ENCODE measurements at regions not wholly inside any gene's neighbourhood (a gene's known extent, or its start where the extent isn't known, plus 50 kb on each side); places are given as distances from the start of the nearest gene placed in this dataset.
A peak's percentile ranks its signal among the peaks of the same experiment; 100 is the strongest.
"Not testable (repeated sequence)": the region's sequence is repeated elsewhere in the genome, so short reads cannot be mapped to it uniquely, and the experiment has no call there.

- peaks cover 8% of the 10 kb centered on the region for H3K27me3 Mint-ChIP-seq
- intact Hi-C loops (cut with micrococcal nuclease) = loop anchor here (10.0 kb wide), 1 partner anchor 276 kb away; no protein-coding TSS in a partner anchor
- POLR2A ChIA-PET = no interaction called here
These were observed 95.0 kb downstream of the FAM53A start for GRCh38 chr4:1589098-1589497.

GRCh38 chr4:1588306-1588705 is 95.8 kb downstream of the FAM53A start:
- POLR2A ChIA-PET = no interaction called here
- intact Hi-C loops (cut with micrococcal nuclease) = loop anchor here (10.0 kb wide), 1 partner anchor 276 kb away; no protein-coding TSS in a partner anchor
- H3K4me3 Mint-ChIP-seq = no peak overlapping the region

More at GRCh38 chr4:1589098-1589497, 95.0 kb downstream of the FAM53A start:
- H3K4me3 Mint-ChIP-seq = no peak overlapping the region
- CTCF ChIA-PET = interaction anchor here (0.9 to 1.5 kb wide), 2 partner anchors 41 to 104 kb away, joined by 3 read pairs; no protein-coding TSS in a partner anchor
- no peaks in the 10 kb centered on the region for H3K4me1 Mint-ChIP-seq (ENCODE audit: low read depth)
- H3K27ac Mint-ChIP-seq = no peak overlapping the region
- peaks cover 27% of the 10 kb centered on the region for H3K9me3 Mint-ChIP-seq
- DNase-seq = no peak
- H3K36me3 Mint-ChIP-seq = peaks cover 6% of the 10 kb centered on the region

GRCh38 chr4:1584498-1584897 is 99.6 kb downstream of the FAM53A start:
- Mint-ChIP-seq H3K36me3 (no peaks in the 10 kb centered on the region), H3K27me3 (no peaks in the 10 kb centered on the region), H3K9me3 (peaks cover 15% of the 10 kb centered on the region), H3K27ac (no peak overlapping the region), H3K4me1 (ENCODE audit: low read depth) (peaks cover 4% of the 10 kb centered on the region), H3K4me3 (no peak overlapping the region)
- no peak for DNase-seq
- intact Hi-C loops (cut with micrococcal nuclease) = loop anchor here (5.0 to 10.0 kb wide), 2 partner anchors 237 to 280 kb away; partner anchors contain the start of gene UVSSA
- CTCF ChIA-PET = no interaction called here
- POLR2A ChIA-PET = no interaction called here

More at GRCh38 chr4:1588306-1588705, 95.8 kb downstream of the FAM53A start:
- CTCF ChIA-PET = interaction anchor here (1.0 kb wide), 1 partner anchor 40 kb away, joined by 3 read pairs; no protein-coding TSS in a partner anchor
- peaks cover 5% of the 10 kb centered on the region for H3K27me3 Mint-ChIP-seq
- H3K27ac Mint-ChIP-seq = no peak overlapping the region
- H3K36me3 Mint-ChIP-seq = peaks cover 6% of the 10 kb centered on the region
- no peaks in the 10 kb centered on the region for H3K4me1 Mint-ChIP-seq (ENCODE audit: low read depth)
- H3K9me3 Mint-ChIP-seq = peaks cover 27% of the 10 kb centered on the region
- no peak for DNase-seq

- intact Hi-C loops (cut with micrococcal nuclease) = loop anchor here (5.0 to 10.0 kb wide), 2 partner anchors 237 to 281 kb away; partner anchors contain the start of gene UVSSA
- Mint-ChIP-seq H3K9me3 (peaks cover 9% of the 10 kb centered on the region), H3K36me3 (no peaks in the 10 kb centered on the region), H3K27me3 (no peaks in the 10 kb centered on the region), H3K4me1 (ENCODE audit: low read depth) (peaks cover 4% of the 10 kb centered on the region), H3K27ac (no peak overlapping the region), H3K4me3 (no peak overlapping the region)
- ChIA-PET CTCF (no interaction called here), POLR2A (interaction anchor here (0.5 kb wide), 1 partner anchor 97 kb away, joined by 3 read pairs; no protein-coding TSS in a partner anchor)
- no peak for DNase-seq
These were observed 100.3 kb downstream of the FAM53A start for GRCh38 chr4:1583859-1584258.

GRCh38 chr4:1583051-1583785 is 100.9 kb downstream of the FAM53A start:
- intact Hi-C loops (cut with micrococcal nuclease) = loop anchor here (5.0 to 10.0 kb wide), 2 partner anchors 236 to 282 kb away; partner anchors contain the start of gene UVSSA
- CTCF ChIA-PET = no interaction called here
- POLR2A ChIA-PET = interaction anchor here (0.5 kb wide), 1 partner anchor 98 kb away, joined by 3 read pairs; no protein-coding TSS in a partner anchor
- peaks cover 3% of the 10 kb centered on the region for H3K9me3 Mint-ChIP-seq
- no peak for DNase-seq
- no peaks in the 10 kb centered on the region for H3K27me3 Mint-ChIP-seq
- no peak overlapping the region for H3K4me3 Mint-ChIP-seq
- peaks cover 4% of the 10 kb centered on the region for H3K4me1 Mint-ChIP-seq (ENCODE audit: low read depth)
- no peaks in the 10 kb centered on the region for H3K36me3 Mint-ChIP-seq
- no peak overlapping the region for H3K27ac Mint-ChIP-seq

GRCh38 chr4:1582227-1582626 is 101.9 kb downstream of the FAM53A start:
- no peak for DNase-seq
- Mint-ChIP-seq H3K27ac (no peak overlapping the region), H3K36me3 (no peaks in the 10 kb centered on the region), H3K4me1 (ENCODE audit: low read depth) (peaks cover 4% of the 10 kb centered on the region), H3K27me3 (no peaks in the 10 kb centered on the region), H3K9me3 (no peaks in the 10 kb centered on the region), H3K4me3 (no peak overlapping the region)
- ChIA-PET POLR2A (no interaction called here), CTCF (interaction anchor here (1.1 kb wide), 1 partner anchor 47 kb away, joined by 3 read pairs; no protein-coding TSS in a partner anchor)
- intact Hi-C loops (cut with micrococcal nuclease) = loop anchor here (5.0 to 10.0 kb wide), 2 partner anchors 235 to 283 kb away; partner anchors contain the start of gene UVSSA

GRCh38 chr4:1581164-1581894 is 102.8 kb downstream of the FAM53A start:
- H3K4me1 Mint-ChIP-seq (ENCODE audit: low read depth); H3K27me3 Mint-ChIP-seq; POLR2A ChIA-PET; H3K36me3 Mint-ChIP-seq; H3K9me3 Mint-ChIP-seq: not testable (repeated sequence)
- peak overlapping the region; percentile 29 for H3K4me3 Mint-ChIP-seq
- CTCF ChIA-PET = interaction anchor here (1.1 kb wide), 1 partner anchor 48 kb away, joined by 3 read pairs; no protein-coding TSS in a partner anchor
- H3K27ac Mint-ChIP-seq = peak overlapping the region; percentile 51
- intact Hi-C loops (cut with micrococcal nuclease) = loop anchor here (5.0 to 10.0 kb wide), 2 partner anchors 234 to 283 kb away; partner anchors contain the start of gene UVSSA
- peak; percentile 95 for DNase-seq

- H3K4me3 Mint-ChIP-seq; H3K9me3 Mint-ChIP-seq; H3K4me1 Mint-ChIP-seq (ENCODE audit: low read depth); H3K27ac Mint-ChIP-seq; POLR2A ChIA-PET; CTCF ChIA-PET; H3K27me3 Mint-ChIP-seq; H3K36me3 Mint-ChIP-seq; DNase-seq: not testable (repeated sequence)
- intact Hi-C loops (cut with micrococcal nuclease) = loop anchor here (1.0 to 10.0 kb wide), 3 partner anchors 104 to 284 kb away; partner anchors contain the start of genes FAM53A and UVSSA
These were observed 103.5 kb downstream of the FAM53A start for GRCh38 chr4:1580692-1581012.

- H3K4me3 Mint-ChIP-seq = peak overlapping the region; percentile 73
- no peaks in the 10 kb centered on the region for H3K36me3 Mint-ChIP-seq
- intact Hi-C loops (cut with micrococcal nuclease) = loop anchor here (1.0 to 10.0 kb wide), 3 partner anchors 104 to 285 kb away; partner anchors contain the start of genes FAM53A and UVSSA
- no peaks in the 10 kb centered on the region for H3K27me3 Mint-ChIP-seq
- DNase-seq = peak; percentile 94
- peak overlapping the region; percentile 65 for H3K27ac Mint-ChIP-seq
- CTCF ChIA-PET = no interaction called here
- H3K9me3 Mint-ChIP-seq = no peaks in the 10 kb centered on the region
- H3K4me1 Mint-ChIP-seq (ENCODE audit: low read depth) = peaks cover 4% of the 10 kb centered on the region
- POLR2A ChIA-PET = no interaction called here
These were observed 104.0 kb downstream of the FAM53A start for GRCh38 chr4:1579901-1580691.

GRCh38 chr4:1579001-1579900 is 104.9 kb downstream of the FAM53A start:
- peak; percentile 84 for DNase-seq
- Mint-ChIP-seq H3K27me3 (no peaks in the 10 kb centered on the region), H3K4me1 (ENCODE audit: low read depth) (peaks cover 4% of the 10 kb centered on the region), H3K27ac (peak overlapping the region; percentile 62), H3K9me3 (no peaks in the 10 kb centered on the region), H3K4me3 (peak overlapping the region; percentile 73), H3K36me3 (no peaks in the 10 kb centered on the region)
- CTCF ChIA-PET = no interaction called here
- POLR2A ChIA-PET = no interaction called here
- intact Hi-C loops (cut with micrococcal nuclease) = no loop called here

- Mint-ChIP-seq H3K9me3 (no peaks in the 10 kb centered on the region), H3K27me3 (no peaks in the 10 kb centered on the region), H3K36me3 (no peaks in the 10 kb centered on the region), H3K27ac (no peak overlapping the region), H3K4me3 (peak overlapping the region; percentile 12), H3K4me1 (ENCODE audit: low read depth) (peaks cover 4% of the 10 kb centered on the region)
- no peak for DNase-seq
- ChIA-PET CTCF (no interaction called here), POLR2A (no interaction called here)
- intact Hi-C loops (cut with micrococcal nuclease) = no loop called here
These were observed 105.8 kb downstream of the FAM53A start for GRCh38 chr4:1578251-1578773.

All from activated CD4-positive, alpha-beta memory T cell treated with anti-CD3 and anti-CD28 coated beads for 36 hours (primary cell).